KG1 (cell line): ENCODE measurements at regions not wholly inside any gene's neighbourhood (a gene's known extent, or its start where the extent isn't known, plus 50 kb on each side); places are given as distances from the start of the nearest gene placed in this dataset.
"Not testable (repeated sequence)": the region's sequence is repeated elsewhere in the genome, so short reads cannot be mapped to it uniquely, and the experiment has no call there.

Experiments used
- DNase-seq: peaks from one replicate; lab custom pipeline; 2025; lab: John Stamatoyannopoulos, UW

DNA sequence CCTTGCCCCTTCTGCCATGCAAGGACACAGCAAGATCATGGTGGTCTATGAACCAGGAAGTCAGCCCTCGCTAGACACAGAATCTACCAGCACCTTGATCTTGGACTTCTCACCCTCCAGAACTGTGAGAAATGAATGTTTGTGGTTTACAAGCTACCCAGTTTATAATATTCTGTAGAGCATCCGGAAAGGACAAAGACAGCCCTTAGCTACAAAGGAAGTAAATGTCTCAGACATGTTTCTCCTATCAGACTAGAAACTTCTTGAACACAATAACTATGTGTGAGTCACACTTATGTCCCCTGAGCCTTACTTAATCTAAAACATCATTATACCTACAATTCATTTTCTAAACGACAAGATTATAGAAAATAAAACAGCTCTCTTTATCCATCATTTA lies 176.7 kb downstream of the KLHL28 start:
- no peak for DNase-seq

GRCh38 chr14:44783901-44784300 lies 177.8 kb downstream of the KLHL28 start:
- no peak for DNase-seq

DNA sequence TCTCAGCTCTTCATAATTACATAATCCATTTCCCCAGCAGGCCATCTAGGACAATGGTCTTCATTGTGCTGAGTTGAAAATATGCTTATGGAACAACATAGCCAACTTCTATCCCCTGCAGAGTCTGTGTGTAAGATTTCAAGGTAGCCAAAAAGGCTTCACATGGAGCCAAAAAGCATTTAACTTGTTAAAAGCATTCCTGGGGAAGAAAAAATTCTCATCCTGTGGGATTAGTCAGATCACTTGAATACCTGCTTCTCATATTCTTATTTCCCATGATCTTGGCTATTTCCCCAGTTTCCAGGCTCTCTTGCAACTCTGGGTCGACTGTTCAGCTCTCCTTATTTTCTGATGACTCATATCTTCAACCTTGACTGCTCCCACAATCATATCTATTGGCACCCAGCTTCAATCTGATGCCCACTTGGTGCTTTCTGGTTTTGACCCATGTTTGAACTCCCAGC lies 178.9 kb downstream of the KLHL28 start:
- DNase-seq = no peak

- DNase-seq = no peak
Observed at GRCh38 chr14:44780989-44781388, 180.8 kb downstream of the KLHL28 start.

GRCh38 chr14:44778604-44779003 lies 183.1 kb downstream of the KLHL28 start:
- no peak for DNase-seq

DNA sequence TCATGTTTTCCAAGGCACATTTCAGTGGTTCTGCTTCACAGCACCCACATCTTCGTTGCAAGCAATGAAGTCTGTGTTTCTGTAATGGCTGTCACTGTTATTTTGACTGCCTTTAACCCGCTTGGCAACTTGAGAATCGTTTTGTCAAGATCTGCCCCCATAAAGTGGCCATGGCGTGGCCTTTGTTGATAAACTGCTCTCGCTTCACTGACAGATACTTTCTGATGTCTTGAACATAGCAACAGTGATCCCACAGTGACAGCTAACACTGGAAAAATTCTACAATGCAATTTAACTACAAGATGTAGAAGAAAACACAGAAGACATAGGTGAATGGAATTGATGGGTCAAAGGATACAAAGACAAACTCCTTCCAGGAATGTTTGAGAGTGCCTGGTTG lies 184.2 kb downstream of the KLHL28 start:
- DNase-seq = no peak

- DNase-seq = no peak
Observed at GRCh38 chr14:44775248-44775647, 186.5 kb downstream of the KLHL28 start.

DNA sequence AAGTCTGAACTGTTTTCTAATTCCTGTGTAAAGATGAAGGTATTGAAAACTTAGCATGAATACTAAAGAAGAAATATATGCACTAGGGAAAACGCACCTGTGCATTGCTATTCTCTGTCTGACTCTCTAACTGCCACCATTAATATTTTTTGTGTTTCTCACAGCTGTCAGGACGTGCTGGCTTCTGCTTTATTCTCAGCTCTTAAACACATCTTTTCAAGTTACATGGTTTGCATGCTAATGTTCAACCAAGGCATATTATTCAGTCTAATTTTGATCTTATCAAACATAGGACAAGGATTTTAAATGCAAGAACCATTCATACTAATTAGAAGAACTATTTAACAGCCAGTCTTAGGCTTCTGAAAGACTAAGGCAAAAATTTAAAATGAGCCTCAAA lies 187.4 kb downstream of the KLHL28 start:
- no peak for DNase-seq

- DNase-seq = no peak
Observed at GRCh38 chr14:44771496-44771895, 190.3 kb downstream of the KLHL28 start.

- DNase-seq = no peak
Observed at GRCh38 chr14:44770201-44770600, 191.5 kb downstream of the KLHL28 start.

DNA sequence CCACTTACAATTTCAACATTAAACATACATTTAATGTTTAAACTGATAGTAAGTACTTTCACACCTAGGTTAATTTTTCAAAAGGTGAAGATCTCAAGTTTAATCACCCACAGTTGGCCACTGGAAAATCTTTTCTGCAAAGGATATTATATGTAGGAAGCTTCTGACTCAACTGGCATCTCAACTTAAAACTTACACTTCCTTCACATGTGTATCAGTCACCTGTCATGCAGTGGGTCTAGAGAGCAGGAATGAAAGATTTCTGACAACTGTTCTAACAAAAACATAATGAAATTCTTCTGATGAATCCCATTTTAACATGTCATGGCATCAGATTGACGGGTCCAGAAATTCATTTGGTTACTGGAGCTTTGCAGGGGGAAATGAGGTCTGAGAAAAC lies 192.8 kb downstream of the KLHL28 start:
- DNase-seq = no peak

- DNase-seq = no peak
Observed at GRCh38 chr14:44767646-44768173, 194.0 kb downstream of the KLHL28 start.

GRCh38 chr14:44766285-44766684 lies 195.5 kb downstream of the KLHL28 start:
- DNase-seq = no peak

GRCh38 chr14:44763356-44763755 lies 198.4 kb downstream of the KLHL28 start:
- no peak for DNase-seq

- DNase-seq = no peak
Observed at GRCh38 chr14:44759277-44759676, 202.5 kb downstream of the KLHL28 start.

- no peak for DNase-seq
Observed at GRCh38 chr14:44756554-44756953, 205.2 kb downstream of the KLHL28 start.

- DNase-seq = no peak
Observed at GRCh38 chr14:44745371-44745770, 216.4 kb downstream of the KLHL28 start.

GRCh38 chr14:44742202-44742601 lies 219.5 kb downstream of the KLHL28 start:
- DNase-seq = no peak

DNA sequence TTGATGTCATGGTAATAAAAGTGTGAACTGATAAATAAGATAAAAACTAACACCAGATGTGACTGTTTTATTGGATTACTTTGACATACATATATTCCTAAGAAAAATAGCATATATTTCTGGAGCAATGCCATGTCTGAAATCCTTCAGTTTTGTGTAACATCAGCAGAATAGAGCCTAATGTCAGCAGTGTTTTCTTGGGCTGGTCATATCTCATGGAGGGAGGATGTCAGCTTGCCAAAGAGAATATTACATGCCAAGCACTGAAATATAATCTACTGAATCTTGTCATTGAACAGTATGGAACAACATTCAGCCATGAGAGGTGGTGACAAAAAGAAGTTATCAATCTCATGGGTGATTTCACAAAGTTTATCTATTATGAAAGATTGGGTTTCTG lies 220.3 kb downstream of the KLHL28 start:
- DNase-seq = no peak

- no peak for DNase-seq
Observed at GRCh38 chr14:44736326-44736725, 225.4 kb downstream of the KLHL28 start.

DNA sequence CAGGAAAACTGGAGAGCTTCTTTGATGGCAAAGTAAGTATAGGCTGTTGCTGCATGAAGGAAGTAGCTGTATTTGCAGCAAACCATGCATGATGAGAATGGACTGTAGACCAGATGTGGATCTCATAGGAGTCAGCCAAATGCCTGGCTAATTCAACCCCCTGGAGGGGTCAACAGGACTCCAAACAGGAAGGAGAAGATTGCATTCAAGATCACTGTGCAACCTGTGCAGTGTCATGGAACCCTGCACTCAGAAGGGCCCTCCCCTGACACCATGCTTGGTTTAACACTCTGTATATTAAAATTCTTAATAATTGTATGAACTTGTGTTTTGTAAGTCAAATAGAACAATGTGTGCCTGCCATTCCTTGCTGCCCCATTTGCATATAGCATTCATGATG lies 225.1 kb upstream of the FSCB start:
- no peak for DNase-seq

DNA sequence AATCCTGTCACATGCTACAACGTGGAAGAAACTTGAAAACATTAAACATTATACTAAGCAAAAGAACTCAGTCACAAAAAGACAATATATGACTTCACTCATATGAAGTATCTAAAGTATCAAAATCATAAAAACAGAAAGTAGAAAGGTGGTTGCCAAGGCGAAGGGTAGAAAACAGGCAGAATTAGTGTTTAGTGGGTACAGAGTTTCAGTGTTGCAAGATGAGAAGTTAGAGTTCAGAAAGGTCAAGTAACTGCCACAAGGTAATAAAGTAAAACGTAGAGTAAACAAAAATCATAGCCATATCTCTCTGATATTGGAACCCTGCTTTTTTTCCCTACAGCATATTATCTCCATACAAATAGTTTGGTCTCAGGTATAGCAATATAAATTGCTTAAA lies 223.8 kb upstream of the FSCB start:
- DNase-seq = no peak

GRCh38 chr14:44721395-44721794 lies 214.3 kb upstream of the FSCB start:
- DNase-seq = not testable (repeated sequence)

DNA sequence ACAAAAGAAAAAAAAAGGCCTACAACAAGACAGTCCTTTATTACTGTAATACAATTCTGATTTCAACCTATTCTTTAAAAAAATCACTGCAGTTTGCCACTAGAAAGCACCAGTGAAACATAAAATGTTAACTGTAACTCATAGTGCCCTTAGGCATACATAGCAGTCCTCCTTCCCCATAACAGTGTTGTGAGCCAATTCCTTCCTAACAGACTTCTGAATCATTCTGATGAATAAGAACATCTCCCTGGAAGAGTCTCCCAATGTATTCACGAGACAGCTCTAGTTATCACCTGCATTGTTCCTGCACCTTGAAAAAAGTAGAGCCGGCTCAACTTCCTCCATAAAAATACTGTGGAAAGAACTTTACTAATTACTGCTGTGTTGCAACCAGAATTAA lies 213.6 kb upstream of the FSCB start:
- DNase-seq = no peak
